Pancreas (tissue), 10 donors: ENCODE measurements at regions not wholly inside any gene's neighbourhood (a gene's known extent, or its start where the extent isn't known, plus 50 kb on each side); places are given as distances from the start of the nearest gene placed in this dataset.

Experiments used
- ATAC-seq, 4 donors: fragments of 200-7000 bp; cut with Tn5 transposase; one replicate each; pipeline versions ENCODE4 v1.8.0 to v1.9.1; 2020; ENCODE audit warnings: mild to moderate bottlenecking in 4 of 4, moderate library complexity in 4 of 4
- DNase-seq, 6 donors: peaks; one replicate each; pipeline ENCODE4 v3.0.0-alpha.2; 2020
- FAIRE-seq: peaks from 2 replicates; lab custom pipeline; 2012; peaks lifted over from hg19 to GRCh38; lab: Jason Lieb, UNC
- H3K27ac ChIP-seq, 4 donors: fragments of 200-600 bp; sonication (generic); 1 replicate in 3 of 4; 2 replicates in 1 of 4; pipeline versions ENCODE4 v1.5.0 to v1.8.0; 2020
- H3K27me3 ChIP-seq, 4 donors: fragments of 200-600 bp; one replicate each; pipeline ENCODE4 v1.8.0; 2021
- H3K36me3 ChIP-seq, 3 donors: fragments of 200-600 bp; sonication (generic) in 1 of 3; one replicate each; pipeline versions ENCODE4 v1.5.0 to v1.8.0; 2020 to 2021
- H3K4me1 ChIP-seq, 3 donors: fragments of 200-600 bp; one replicate each; pipeline ENCODE4 v1.8.0; 2021
- H3K4me3 ChIP-seq, 4 donors: fragments of 200-600 bp; sonication (generic) in 2 of 4; one replicate each; pipeline versions ENCODE4 v1.5.0 to v1.8.0; 2020 to 2021
- H3K9me3 ChIP-seq, 4 donors: fragments of 200-600 bp; one replicate each; pipeline ENCODE4 v1.8.0; 2021
- WGBS, 2 donors: extraction: QIAGEN DNeasy Blood & Tissue Kit; methylation state at CpG; one replicate each; pipeline ENCODE4 v1.1.7; 2013; 5-methylcytosine and 5-hydroxymethylcytosine counted together
- intact Hi-C, 3 donors: fragments of 100-400 bp; cut with DNase I; formaldehyde crosslinking; loops; one replicate each; pipeline versions ENCODE4 v1.11.1 to v1.14.2; 2022
- TF ChIP-seq, protein P1 (sequence below), 4 donors: fragments of 200-600 bp; sonication (generic) in 3 of 4; IDR thresholded peaks; one replicate each; pipeline versions ENCODE4 v1.5.0 to v1.8.0; 2021; ENCODE audit warnings: antibody characterized with exemption in 4 of 4
- donor health status: healthy with polysubstance abuse.
- donor health status: DM: no; HTN: no; CAD: no; lungs with moderate emphysema.
- donor health status: DM: no; HTN: no; CAD: no.
- donor health status: control.
- donor health status: control.
- donor health status: Bipolar disorder and iron deficiency.
- donor health status: DM: yes; HTN: yes; CAD: no.
- donor health status: DM: no; HTN: no; CAD: no.
- donor health status: DM: no; HTN: no; CAD: no.
- donor health status: DM: yes; HTN: yes; CAD: no.

DNA sequence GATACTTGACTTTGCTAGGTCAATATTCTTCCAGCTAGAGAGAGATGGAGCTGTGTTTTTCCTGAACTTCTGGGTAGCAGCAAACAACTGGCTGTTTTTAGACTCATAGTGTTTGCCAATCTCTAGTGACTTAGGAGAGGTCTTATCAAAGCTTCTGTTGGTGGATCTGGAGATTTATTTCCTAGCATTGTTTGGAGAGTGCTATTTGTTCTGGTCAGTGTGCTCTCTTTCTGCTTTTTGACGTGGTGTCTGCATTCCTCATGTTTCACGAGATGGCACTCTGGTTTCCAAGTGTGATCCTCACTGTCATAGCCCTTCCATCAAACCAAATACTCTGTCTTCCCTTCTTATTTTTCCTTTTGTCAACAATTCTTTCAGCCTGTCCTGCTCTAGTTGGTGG, 88.6 kb upstream of the DAZL start:
- no peaks in the 10 kb centered on the region for H3K27me3 ChIP-seq
- ATAC-seq (no peak), FAIRE-seq (no peak), DNase-seq (no peak)
- no peak overlapping the region for H3K27ac ChIP-seq
- H3K36me3 ChIP-seq, result no peaks in the 10 kb centered on the region
- H3K4me3 ChIP-seq, result no peak overlapping the region
- intact Hi-C loops, result no loop called here
- no peaks in the 10 kb centered on the region for H3K4me1 ChIP-seq
- 88 to 89% methylated on average over 2 of the region's 2 CpGs for WGBS, 2 donors
- no peaks in the 10 kb centered on the region for H3K9me3 ChIP-seq
- TF ChIP-seq, protein P1, sequence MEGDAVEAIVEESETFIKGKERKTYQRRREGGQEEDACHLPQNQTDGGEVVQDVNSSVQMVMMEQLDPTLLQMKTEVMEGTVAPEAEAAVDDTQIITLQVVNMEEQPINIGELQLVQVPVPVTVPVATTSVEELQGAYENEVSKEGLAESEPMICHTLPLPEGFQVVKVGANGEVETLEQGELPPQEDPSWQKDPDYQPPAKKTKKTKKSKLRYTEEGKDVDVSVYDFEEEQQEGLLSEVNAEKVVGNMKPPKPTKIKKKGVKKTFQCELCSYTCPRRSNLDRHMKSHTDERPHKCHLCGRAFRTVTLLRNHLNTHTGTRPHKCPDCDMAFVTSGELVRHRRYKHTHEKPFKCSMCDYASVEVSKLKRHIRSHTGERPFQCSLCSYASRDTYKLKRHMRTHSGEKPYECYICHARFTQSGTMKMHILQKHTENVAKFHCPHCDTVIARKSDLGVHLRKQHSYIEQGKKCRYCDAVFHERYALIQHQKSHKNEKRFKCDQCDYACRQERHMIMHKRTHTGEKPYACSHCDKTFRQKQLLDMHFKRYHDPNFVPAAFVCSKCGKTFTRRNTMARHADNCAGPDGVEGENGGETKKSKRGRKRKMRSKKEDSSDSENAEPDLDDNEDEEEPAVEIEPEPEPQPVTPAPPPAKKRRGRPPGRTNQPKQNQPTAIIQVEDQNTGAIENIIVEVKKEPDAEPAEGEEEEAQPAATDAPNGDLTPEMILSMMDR (IDR thresholded peaks at IDR 0.05), result no peak

DNA sequence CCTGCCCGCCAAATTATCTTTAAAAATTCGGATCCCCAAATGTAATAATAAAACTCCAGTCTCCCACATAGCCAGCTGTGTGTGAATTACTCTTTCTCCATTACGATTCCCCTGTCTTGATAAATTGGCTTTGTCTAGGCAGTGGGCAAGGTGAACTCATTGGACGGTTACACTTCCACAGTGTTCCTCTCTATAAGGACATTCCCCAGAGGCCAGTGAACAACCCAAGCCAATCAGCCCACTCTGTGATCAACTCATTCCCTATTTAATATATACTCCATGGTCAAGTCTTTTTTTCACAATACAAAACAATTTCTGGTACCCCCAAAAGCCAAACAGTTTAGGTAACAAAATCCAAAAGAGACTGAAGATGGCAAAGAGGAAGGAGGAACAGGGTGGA, 90.5 kb upstream of the DAZL start:
- 76 to 79% methylated on average over 4 of the region's 4 CpGs for WGBS, 2 donors
- Histone ChIP-seq H3K27me3 (no peaks in the 10 kb centered on the region), H3K36me3 (no peaks in the 10 kb centered on the region), H3K9me3 (no peaks in the 10 kb centered on the region), H3K4me3 (no peak overlapping the region), H3K27ac (no peak overlapping the region), H3K4me1 (no peaks in the 10 kb centered on the region)
- intact Hi-C loops, result no loop called here
- FAIRE-seq (no peak), ATAC-seq (no peak), DNase-seq (no peak)
- TF ChIP-seq, protein P1 (IDR thresholded peaks at IDR 0.05), result no peak

DNA sequence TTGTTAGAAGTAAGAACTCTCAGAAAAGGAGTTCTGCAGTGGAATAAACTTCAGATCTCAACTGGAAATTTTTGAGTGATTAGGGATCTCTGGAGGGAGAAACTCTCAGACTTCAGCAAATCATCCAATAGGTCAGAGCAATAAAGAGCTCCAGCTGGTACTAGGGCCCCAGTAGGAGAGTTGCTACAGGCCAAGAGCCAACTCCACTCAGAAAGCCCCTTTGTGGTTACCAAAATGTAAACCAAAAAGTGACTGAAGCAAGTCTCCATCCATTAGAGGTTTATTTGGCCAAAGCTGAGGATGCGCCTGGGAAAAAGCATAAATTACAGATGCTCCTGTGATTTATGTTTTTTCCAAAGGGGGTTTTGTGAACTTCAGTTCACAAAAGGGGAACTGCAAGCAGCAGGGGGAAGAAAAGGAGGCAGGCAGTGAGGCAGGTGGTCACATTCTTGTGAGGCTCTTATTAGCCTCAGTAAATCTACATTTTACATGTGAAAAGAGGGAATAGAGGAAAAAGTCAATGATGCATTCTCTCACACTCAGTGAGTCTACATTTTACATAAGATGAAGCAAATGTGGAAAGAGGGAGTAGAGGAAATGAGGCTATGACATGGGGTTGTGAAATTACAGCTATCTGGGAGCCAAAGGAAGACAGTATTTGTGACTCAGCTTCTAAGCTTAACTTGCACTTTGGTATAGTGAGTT, 92.4 kb upstream of the DAZL start:
- Histone ChIP-seq H3K4me1 (no peaks in the 10 kb centered on the region), H3K27ac (no peak overlapping the region), H3K9me3 (no peaks in the 10 kb centered on the region), H3K27me3 (no peaks in the 10 kb centered on the region), H3K36me3 (no peaks in the 10 kb centered on the region), H3K4me3 (no peak overlapping the region)
- ATAC-seq (no peak), DNase-seq (no peak), FAIRE-seq (no peak)
- intact Hi-C loops, result no loop called here
- TF ChIP-seq, protein P1 (IDR thresholded peaks at IDR 0.05), result no peak
- 94 to 100% methylated on average over 1 of the region's 1 CpG for WGBS, 2 donors

DNA sequence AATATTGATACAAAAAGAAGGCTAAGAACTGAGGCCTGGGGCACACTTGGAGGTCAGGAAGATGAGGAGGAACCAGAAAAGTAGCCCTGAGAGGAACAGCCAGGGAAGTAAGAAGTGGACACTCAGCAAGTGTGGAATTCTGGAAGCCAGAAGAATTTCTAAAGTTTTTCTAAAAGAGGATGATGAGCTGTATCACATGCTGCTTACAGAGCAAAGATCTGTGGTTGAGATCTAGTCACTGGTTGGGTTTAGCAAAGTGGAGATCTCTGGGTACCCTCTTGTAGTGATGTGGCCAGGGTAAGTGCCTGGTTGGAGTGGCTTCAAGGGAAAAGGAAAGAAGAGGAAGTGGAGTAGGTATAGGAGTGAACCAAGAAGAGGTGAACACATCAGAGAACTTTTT, 95.4 kb upstream of the DAZL start:
- H3K27me3 ChIP-seq, result no peaks in the 10 kb centered on the region
- no peak overlapping the region for H3K4me3 ChIP-seq
- DNase-seq, result no peak
- ATAC-seq, result no peak
- TF ChIP-seq, protein P1 (IDR thresholded peaks at IDR 0.05), result no peak
- no peak overlapping the region for H3K27ac ChIP-seq
- no peaks in the 10 kb centered on the region for H3K4me1 ChIP-seq
- no peaks in the 10 kb centered on the region for H3K9me3 ChIP-seq
- H3K36me3 ChIP-seq, result no peaks in the 10 kb centered on the region
- no peak for FAIRE-seq
- intact Hi-C loops, result no loop called here

DNA sequence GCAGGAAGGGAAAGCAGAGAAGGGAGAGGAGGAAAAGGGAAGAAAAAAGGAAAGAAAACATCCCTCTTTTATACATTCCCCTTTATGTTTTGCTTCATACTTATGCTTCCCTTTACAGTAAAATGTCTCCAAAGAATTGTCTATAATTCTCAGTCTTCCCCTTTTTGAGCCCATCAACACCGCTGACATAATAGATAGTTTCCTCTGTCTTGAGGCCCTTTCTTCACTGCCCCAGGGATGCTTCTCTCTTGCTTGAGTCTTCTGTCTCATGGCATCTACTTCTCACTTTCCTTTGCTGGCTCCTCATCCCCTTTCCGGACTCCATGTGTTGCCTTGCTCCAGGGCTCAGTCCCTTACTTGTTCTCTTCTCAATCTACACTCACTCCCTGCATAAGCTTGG, 99.7 kb upstream of the DAZL start:
- Histone ChIP-seq H3K27me3 (no peaks in the 10 kb centered on the region), H3K36me3 (no peaks in the 10 kb centered on the region), H3K27ac (no peak overlapping the region), H3K4me1 (no peaks in the 10 kb centered on the region), H3K9me3 (no peaks in the 10 kb centered on the region), H3K4me3 (no peak overlapping the region)
- WGBS, 2 donors, result 82% methylated on average over 2 of the region's 2 CpGs
- DNase-seq, result no peak
- TF ChIP-seq, protein P1 (IDR thresholded peaks at IDR 0.05), result no peak
- no peak for FAIRE-seq
- ATAC-seq, result no peak
- intact Hi-C loops, result no loop called here
